ENCODE measurements at regions not wholly inside any gene's neighbourhood (a gene's known extent, or its start where the extent isn't known, plus 50 kb on each side); places are given as distances from the start of the nearest gene placed in this dataset.

DNA sequence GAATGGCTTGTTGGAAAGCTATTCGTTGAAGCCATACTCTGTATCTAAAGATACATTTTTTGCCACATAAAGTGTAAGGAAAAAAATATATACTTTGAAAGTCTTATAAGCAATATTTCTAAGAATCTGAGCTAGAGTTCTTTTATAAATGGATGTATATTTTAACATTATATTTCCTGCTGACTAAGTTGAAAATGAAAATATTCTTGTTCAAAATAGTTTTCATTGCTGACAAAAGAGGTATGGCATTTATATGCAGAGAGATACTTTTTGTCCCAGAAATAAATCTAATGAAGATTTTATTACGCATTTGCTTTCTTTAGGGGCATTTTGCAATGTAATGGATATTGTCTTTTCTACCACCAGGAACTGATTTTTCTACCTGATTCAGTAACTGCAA lies 834.9 kb downstream of the LRFN5 start:
- H3K36me3 ChIP-seq (replicated peaks in 1 of 2; ENCODE audit: control insufficient read depth in 1 of 2, insufficient read depth in 2 of 2, low read length in 1 of 2) = no peaks in the 10 kb centered on the region
- no peaks in the 10 kb centered on the region for H3F3A ChIP-seq (replicated peaks; ENCODE audit: insufficient read depth)
- H3K79me2 ChIP-seq (ENCODE audit: insufficient read depth) = no peaks in the 10 kb centered on the region
- WGBS (ENCODE audit: low lambda C conversion rate) = 5% methylated on average over 2 of the region's 2 CpGs
- no peak overlapping the region for H3K4me3 ChIP-seq (ENCODE audit: low read depth in 2 of 2, low read length in 1 of 2)
- CTCF ChIA-PET = no interaction called here
- DNase-seq = no peak
- H3K9me2 ChIP-seq = no peaks in the 10 kb centered on the region
- no peak for TF ChIP-seq ELF1 (IDR thresholded peaks at IDR 0.05)
- TF ChIP-seq SIN3A (IDR thresholded peaks at IDR 0.05; ENCODE audit: borderline replicate concordance, low read depth, low read length) = no peak
- no peak for TF ChIP-seq EP300 (IDR thresholded peaks at IDR 0.05; ENCODE audit: borderline replicate concordance in 1 of 2, low read depth in 1 of 2, low read length in 1 of 2)
- TF ChIP-seq, protein P1, sequence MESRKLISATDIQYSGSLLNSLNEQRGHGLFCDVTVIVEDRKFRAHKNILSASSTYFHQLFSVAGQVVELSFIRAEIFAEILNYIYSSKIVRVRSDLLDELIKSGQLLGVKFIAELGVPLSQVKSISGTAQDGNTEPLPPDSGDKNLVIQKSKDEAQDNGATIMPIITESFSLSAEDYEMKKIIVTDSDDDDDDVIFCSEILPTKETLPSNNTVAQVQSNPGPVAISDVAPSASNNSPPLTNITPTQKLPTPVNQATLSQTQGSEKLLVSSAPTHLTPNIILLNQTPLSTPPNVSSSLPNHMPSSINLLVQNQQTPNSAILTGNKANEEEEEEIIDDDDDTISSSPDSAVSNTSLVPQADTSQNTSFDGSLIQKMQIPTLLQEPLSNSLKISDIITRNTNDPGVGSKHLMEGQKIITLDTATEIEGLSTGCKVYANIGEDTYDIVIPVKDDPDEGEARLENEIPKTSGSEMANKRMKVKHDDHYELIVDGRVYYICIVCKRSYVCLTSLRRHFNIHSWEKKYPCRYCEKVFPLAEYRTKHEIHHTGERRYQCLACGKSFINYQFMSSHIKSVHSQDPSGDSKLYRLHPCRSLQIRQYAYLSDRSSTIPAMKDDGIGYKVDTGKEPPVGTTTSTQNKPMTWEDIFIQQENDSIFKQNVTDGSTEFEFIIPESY (IDR thresholded peaks at IDR 0.05; ENCODE audit: borderline replicate concordance, low read depth) = no peak
- no peak for TF ChIP-seq GABPA (IDR thresholded peaks at IDR 0.05; ENCODE audit: low read depth)
- no peak for TF ChIP-seq SMC3 (IDR thresholded peaks at IDR 0.05; ENCODE audit: low read depth, low read length)
- TF ChIP-seq, protein P2, sequence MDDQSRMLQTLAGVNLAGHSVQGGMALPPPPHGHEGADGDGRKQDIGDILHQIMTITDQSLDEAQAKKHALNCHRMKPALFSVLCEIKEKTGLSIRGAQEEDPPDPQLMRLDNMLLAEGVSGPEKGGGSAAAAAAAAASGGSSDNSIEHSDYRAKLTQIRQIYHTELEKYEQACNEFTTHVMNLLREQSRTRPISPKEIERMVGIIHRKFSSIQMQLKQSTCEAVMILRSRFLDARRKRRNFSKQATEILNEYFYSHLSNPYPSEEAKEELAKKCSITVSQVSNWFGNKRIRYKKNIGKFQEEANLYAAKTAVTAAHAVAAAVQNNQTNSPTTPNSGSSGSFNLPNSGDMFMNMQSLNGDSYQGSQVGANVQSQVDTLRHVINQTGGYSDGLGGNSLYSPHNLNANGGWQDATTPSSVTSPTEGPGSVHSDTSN (IDR thresholded peaks at IDR 0.05) = no peak
- no peak for TF ChIP-seq TEAD4 (IDR thresholded peaks at IDR 0.05; ENCODE audit: borderline replicate concordance, insufficient read depth)
- no peak for TF ChIP-seq FOSL2 (IDR thresholded peaks at IDR 0.05; ENCODE audit: borderline replicate concordance, low read depth)
- no peak for TF ChIP-seq EZH2phosphoT487 (IDR thresholded peaks at IDR 0.05; ENCODE audit: borderline replicate concordance, low read depth)
- no peak for TF ChIP-seq NRF1 (IDR thresholded peaks at IDR 0.05; ENCODE audit: low read depth, low read length)
- TF ChIP-seq, protein P3, sequence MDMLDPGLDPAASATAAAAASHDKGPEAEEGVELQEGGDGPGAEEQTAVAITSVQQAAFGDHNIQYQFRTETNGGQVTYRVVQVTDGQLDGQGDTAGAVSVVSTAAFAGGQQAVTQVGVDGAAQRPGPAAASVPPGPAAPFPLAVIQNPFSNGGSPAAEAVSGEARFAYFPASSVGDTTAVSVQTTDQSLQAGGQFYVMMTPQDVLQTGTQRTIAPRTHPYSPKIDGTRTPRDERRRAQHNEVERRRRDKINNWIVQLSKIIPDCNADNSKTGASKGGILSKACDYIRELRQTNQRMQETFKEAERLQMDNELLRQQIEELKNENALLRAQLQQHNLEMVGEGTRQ (IDR thresholded peaks at IDR 0.05; ENCODE audit: borderline replicate concordance, low read depth, low read length) = no peak
- TF ChIP-seq POLR2AphosphoS5 (IDR thresholded peaks at IDR 0.05; ENCODE audit: low read depth, low read length) = no peak
- no peak for TF ChIP-seq GATA2 (CRISPR knock-in tag; IDR thresholded peaks at IDR 0.05)
- TF ChIP-seq, protein P4, sequence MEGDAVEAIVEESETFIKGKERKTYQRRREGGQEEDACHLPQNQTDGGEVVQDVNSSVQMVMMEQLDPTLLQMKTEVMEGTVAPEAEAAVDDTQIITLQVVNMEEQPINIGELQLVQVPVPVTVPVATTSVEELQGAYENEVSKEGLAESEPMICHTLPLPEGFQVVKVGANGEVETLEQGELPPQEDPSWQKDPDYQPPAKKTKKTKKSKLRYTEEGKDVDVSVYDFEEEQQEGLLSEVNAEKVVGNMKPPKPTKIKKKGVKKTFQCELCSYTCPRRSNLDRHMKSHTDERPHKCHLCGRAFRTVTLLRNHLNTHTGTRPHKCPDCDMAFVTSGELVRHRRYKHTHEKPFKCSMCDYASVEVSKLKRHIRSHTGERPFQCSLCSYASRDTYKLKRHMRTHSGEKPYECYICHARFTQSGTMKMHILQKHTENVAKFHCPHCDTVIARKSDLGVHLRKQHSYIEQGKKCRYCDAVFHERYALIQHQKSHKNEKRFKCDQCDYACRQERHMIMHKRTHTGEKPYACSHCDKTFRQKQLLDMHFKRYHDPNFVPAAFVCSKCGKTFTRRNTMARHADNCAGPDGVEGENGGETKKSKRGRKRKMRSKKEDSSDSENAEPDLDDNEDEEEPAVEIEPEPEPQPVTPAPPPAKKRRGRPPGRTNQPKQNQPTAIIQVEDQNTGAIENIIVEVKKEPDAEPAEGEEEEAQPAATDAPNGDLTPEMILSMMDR (IDR thresholded peaks at IDR 0.05) = no peak
- TF ChIP-seq RAD21 (IDR thresholded peaks at IDR 0.05; ENCODE audit: low read length) = no peak
- TF ChIP-seq CHD2 (IDR thresholded peaks at IDR 0.05; ENCODE audit: low read length, partially characterized antibody) = no peak
- no peaks in the 10 kb centered on the region for H3K4me1 ChIP-seq (ENCODE audit: control insufficient read depth in 1 of 2, insufficient read depth in 2 of 2, low read depth in 1 of 2, low read length in 1 of 2)
- no peaks in the 10 kb centered on the region for H3K9me3 ChIP-seq
- H3K9ac ChIP-seq = no peak overlapping the region
- no peaks in the 10 kb centered on the region for H3K27me3 ChIP-seq (ENCODE audit: insufficient read depth)
- H4K20me1 ChIP-seq (ENCODE audit: insufficient read depth) = no peaks in the 10 kb centered on the region
- POLR2A ChIA-PET = no interaction called here
- H3K4me2 ChIP-seq = no peak overlapping the region
- no peak overlapping the region for H2AFZ ChIP-seq (ENCODE audit: low read depth)
- no peak overlapping the region for H3K27ac ChIP-seq (ENCODE audit: low read depth in 2 of 2, low read length in 1 of 2)

All from SK-N-SH (cell line).